ENCODE measurements at regions not wholly inside any gene's neighbourhood (a gene's known extent, or its start where the extent isn't known, plus 50 kb on each side); places are given as distances from the start of the nearest gene placed in this dataset.

DNA sequence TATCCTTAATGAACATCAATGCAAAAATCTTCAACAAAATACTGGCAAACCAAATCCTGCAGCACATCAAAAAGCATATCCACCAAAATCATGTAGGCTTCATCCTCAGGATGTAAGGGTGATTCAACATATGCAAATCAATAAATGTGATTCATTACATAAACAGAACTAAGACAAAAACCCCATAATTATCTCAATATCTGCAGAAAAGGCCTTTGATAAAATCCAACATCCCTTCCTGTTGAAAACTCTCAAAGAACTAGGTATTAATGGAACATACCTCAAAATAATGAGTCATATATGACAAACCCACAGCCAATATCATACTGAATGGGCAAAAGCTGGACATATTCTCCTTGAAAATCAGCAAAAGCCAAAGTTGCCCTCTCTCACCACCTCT, 54.6 kb upstream of the DEPDC1 start:
- no peak for DNase-seq (ENCODE audit: low spot score)

DNA sequence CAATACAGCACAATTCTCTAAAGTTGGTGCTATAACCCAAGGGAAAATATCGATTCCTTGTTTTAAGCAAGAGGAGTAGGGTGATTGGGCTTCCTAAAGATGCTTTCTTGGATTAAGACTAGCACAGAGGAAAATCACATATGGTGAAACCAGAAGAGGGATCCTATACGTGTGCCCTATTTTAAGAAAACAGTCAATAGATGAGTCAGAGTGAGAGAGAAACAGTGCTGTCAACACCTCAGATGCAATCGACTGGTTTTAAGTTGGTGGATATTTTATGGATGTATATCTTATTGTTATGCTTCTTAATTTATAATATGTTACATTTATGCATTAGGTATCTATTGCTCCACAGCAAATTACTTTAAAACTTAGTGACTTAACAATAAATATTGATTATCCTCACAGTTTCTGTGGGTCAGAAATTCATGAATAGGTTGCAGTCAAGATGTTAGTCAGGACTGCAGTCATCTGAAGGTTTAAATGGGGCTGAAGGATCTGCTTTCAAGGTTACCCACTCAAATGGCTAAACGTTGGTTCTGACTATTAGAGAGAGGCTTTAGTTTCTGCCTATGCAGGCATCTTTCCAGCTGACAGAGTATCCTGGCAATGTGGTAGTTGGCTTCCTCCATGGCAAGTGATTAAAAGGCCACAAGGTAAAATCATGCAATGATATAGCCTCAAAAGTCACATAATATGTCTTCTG, 61.6 kb upstream of the DEPDC1 start:
- DNase-seq (ENCODE audit: low spot score), result no peak

DNA sequence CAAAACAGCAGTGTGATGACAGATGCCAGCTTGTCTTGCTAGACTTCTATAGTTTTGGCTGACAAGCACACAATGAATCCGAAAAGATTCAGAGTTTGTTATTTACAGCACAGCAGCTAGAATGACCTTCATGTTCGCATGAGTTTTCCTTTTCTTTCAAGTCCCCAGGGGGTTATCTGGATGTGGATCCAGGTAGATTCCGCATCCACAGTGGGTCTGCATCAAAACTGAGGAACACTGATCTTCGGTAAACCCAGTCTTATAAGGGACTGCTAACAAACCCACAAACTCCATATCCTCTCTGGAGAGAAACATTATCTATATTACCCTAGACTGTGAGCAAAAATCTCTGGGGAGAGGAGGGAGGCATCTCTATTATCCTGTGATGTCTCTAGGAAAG, 69.0 kb upstream of the DEPDC1 start:
- DNase-seq (ENCODE audit: low spot score), result no peak

DNA sequence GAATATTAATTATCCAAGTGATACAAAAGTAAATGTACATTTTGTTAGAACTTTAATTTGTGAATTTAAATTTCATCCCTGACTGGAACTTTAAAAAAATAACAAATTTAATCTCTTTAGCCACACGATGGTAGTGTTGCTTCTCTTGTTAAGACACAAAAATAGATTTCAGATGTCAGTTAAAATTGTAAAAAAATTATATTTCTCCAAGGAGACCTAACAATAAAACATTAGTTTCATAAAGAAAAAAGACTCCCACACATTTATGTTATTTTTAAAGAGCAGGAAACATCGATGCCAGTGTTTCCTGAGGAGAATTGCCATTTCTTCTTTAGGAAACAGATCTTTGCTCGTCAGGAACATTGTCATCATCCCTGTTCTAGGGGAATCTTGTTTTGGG, 74.0 kb upstream of the DEPDC1 start:
- no peak for DNase-seq (ENCODE audit: low spot score)

DNA sequence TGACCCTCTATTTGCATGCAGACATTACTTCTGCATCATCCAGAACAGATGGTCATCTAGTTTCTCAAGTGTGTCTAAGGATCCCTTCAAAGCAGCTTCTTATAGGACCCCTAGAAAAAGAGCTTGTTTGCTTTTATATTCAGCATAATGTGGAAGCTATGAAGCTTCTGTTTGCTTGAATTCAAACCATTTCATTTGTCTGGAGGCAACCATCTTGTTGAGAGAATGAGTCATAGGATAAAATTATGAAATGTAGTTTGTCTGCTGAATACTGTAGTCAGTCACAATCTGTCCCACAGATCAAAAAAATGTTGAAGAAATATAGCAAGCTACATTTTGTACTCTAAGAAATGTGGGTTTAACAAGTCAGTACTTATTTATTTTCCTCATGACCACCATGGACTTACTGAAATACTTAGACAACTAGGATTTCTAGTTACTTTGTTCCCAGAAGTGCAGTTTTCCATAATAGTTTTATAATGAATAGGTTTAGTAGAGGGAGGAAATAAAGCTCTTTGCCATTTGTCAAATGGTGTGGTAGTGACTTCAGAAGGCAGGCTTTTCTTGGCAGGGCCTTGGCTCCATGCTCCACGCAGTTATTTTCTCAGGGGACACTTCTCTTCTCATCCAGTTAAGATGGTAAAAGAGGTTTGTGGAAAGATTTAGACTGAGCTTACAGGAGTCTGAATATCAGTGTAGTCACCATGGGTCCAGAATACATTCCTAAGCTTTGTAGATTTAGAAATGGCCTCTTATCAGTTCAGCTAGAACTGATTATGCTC, 74.8 kb upstream of the DEPDC1 start:
- no peak for DNase-seq (ENCODE audit: low spot score)

DNA sequence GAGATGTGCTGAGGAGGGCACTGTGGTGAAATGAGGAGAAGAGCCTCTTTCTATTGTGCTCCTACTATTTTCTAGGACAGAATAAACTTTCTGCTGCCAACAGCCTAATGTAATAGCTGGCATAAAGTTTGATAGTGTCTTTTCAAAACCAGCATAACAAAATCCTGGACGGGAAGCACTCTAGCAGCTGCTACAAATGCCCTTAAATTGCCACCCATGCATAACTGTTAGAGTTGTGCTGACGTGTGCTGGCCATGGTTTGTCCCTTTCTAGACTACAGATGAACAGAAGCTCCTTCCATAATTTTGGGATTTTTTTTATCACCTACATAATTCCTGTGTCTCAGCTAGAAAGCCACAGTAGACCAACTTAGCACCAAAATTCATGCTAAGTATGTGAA, 88.5 kb upstream of the DEPDC1 start:
- no peak for DNase-seq (ENCODE audit: low spot score)

DNA sequence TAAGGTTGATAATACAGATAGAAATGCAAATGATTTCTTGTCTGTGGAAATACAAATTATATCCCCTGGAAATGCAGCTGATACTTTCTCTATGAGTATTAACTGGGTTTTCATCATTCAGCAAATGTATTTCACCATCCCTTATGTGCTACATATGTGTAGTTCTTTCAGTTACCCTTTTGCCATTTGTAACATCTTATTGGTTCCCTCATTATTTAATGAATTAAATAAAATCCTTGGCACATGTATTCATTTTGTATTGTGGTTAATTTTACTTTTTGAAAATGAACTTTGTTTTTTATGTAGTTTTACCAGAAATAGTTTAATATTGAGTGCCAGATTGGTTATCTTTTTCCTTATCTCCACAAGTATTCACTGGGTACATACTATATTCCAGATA, 89.9 kb upstream of the DEPDC1 start:
- DNase-seq (ENCODE audit: low spot score), result no peak

DNA sequence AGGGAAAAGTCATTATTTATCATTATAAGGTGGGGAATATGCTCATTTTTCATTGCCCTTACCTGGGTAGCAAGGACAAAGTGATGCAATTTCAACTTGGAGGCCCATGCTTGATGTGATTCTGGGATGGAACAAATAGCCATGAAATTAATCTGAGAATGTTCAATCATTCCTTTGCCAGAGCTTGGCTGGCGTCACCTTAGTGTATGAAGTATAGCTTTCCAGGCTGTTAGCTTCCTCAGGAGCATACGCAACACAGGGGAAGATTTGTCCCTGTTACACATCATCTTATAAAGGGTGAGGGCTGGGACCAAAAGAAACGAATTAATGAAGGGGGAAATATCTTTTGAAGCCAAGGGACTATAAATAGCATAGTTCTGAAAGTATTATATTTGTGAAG, 91.4 kb upstream of the DEPDC1 start:
- no peak for DNase-seq (ENCODE audit: low spot score)

DNA sequence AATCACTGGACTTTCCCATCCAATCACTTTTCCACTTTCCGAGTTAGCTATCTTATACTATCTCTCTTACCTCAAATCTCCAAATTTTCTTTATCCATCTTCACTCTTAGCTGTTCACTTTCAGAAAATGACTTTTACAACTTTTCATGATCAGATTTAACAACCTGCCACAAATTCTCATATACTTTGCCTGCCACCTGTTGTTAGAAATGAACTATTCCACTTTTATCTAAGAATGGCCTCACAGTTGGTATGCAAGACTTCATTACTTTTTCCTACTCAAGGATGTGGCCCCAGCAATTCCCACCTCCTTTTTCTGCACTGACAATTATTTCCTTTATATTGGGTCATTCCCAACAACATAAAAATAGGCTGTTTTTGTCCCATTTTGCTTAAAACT, 93.6 kb upstream of the DEPDC1 start:
- DNase-seq (ENCODE audit: low spot score), result no peak

DNA sequence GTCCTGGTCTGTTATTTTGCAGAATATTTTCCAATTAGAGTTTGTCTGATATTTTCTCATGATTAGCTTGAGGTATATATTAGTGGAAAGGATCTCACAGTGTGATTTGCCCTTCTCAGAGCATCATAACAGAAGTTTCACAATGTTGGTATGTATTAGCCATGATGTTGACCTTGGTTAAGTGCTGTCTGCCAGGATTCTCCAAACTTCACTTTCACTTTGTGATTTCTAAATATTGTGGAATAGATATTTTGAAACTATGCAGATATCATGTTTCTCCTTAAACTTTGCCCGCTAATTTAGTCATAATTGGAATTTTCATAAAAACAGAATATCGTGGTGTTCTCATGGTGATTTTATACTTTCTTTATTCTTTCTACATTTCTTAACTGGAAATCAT, 98.0 kb upstream of the DEPDC1 start:
- no peak for DNase-seq (ENCODE audit: low spot score)

DNA sequence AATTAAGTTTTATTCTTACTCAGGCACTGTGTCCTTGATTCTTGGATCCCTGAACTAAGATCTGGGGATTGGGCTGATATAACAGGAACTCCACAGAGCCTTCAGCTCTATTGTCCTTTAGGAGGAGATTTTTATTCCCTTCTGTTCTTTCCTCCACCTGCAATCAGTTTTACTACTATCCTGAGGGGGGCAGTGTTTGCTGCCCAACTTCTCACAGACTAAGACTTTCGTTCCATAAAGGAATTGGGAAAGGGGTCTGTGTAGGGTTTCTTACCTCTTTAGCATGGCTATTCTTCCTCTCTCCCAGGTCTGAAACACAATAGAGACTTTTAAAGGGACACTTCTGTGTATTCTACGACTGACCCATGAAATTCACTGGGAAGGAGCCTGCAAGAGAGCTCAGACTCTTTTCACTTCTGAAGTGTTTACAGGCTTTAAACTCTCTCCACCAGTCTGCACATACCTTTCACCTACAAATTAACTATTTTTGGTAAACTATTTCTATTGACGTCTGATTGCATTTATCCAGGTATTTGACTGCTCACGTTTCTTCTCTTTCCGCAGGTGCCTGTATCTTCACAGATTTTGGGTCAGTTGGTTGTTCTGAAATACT, 103.3 kb upstream of the DEPDC1 start:
- DNase-seq (ENCODE audit: low spot score), result peak; percentile 26

DNA sequence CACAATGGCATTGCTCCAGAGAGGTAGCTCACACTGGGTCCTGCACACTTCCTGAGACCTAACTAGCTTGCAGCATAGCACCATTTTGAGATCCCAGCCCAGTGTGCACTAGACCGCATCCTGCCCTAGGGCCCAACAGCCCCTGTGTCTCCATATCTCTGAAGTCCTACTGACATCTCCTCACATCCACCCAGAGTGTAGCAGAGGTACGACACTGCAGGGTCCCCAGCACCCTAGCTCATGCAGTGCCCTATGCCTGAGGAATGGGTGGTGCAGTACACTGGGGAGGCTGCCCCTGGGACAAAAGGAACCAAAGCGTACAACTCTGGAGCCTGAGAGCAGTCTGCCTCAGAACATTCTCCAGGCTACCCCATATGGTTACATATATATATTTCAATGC, 111.4 kb upstream of the DEPDC1 start:
- no peak for DNase-seq (ENCODE audit: low spot score)

DNA sequence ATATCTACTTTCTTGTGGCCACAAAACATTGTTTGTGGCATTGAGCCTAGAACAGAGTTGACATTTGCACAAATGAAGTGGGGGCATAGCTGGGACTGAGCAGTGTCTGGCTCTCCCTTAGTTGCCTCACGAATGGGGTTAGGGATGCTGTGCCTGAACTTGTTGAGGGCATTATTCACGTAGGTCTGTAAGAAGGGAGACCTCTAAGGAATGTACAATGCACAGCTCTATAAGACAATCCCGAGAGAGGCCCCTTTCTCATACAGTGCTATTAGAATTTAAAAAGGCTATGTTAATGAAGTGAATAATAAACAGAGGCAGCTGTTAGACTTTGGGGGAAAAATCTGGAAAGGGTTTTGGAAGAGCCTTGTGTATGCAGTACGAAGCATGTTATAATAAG, 118.4 kb upstream of the DEPDC1 start:
- DNase-seq (ENCODE audit: low spot score), result no peak

DNA sequence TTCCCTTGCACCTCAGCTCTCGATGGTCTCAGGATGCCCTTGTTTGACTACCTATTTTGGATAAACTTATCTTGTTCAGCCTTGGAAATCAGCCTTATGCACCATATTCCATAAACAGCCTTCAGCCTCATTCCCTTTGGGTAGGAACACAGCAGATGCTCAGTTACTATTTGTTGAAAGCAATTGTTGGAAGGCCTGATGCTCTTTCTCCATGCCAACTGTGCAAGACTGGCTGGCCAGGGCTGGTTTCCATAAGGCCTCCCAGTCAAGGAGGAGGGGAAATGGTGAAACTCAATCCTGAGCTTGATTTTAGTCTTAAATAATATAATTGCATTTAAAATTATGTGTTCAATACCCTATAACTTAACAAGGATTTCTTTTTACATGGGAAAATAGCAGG, 121.1 kb upstream of the DEPDC1 start:
- no peak for DNase-seq (ENCODE audit: low spot score)

DNA sequence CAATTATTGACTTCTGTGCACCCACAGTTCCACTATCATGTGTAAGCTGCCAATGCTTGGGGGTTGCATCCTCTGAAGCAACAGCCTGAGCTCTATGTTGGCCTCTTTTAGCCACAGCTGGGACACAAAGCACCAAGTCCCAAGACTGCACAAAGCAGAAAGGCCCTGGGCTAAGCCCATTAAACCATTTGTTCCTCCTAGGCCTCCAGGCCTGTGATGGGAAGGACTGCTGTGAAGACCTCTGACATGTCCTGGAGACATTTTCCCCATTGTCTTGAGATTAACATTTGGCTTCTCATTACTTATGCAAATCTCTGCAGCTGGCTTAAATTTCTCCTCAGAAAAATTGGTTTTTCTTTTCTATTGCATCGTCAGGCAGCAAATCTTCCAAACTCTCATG, 123.7 kb upstream of the DEPDC1 start:
- DNase-seq (ENCODE audit: low spot score), result no peak

DNA sequence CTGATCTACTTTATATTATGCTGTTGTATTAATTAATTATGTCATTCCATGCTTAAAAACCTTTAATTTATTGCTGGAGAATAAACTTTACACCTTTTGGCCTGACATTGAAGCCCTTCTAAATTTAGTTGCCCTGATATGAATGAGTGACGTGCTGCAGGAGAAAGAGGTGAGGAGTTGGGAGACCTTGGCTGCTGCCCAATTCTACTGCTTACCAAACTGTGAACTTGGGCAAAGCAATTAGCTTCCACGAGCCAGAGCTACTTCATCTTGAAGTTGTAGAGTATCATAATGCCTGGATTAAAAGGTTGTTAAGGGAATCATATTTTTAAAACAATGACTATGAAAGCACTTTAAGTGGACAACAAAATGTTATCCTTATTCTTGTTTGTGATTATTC, 126.8 kb upstream of the DEPDC1 start:
- DNase-seq (ENCODE audit: low spot score), result no peak

DNA sequence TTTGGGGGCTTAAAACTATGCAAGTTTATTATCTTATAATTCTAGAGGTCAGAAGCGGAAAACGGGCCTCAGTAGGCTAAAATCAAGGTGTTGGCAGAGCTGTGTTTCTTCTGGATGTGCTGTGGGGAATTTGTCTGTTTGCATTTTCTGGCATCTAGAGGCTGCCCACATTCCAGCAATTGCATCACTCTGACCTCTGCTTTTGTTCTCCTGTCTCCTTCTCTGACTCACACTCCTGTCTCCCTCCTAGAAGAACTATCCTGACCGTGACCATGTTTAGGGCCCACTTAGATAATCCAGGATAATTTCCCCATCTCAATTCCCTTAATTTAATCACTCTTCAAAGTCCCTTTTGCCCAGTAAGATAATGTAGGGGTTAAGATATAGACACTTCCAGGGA, 127.4 kb upstream of the DEPDC1 start:
- DNase-seq (ENCODE audit: low spot score), result no peak

DNA sequence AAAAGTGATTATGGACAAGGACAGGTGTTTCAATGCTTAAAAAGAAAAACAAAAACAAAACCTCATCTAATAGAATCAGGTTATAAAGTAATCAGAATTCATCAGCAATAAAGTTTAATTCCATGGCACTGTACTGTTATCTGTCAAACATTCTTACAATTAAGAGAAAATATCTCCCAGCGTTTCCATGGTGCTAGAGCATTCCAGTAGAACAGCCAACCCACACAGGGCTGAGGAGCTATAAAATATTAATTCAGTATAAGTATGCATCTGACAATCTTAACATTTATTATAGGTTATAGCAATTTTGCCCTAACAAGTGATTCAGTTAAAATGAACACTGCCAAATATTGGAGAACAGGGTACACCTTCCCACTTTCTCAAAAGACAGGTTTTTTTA, 128.7 kb upstream of the DEPDC1 start:
- no peak for DNase-seq (ENCODE audit: low spot score)

DNA sequence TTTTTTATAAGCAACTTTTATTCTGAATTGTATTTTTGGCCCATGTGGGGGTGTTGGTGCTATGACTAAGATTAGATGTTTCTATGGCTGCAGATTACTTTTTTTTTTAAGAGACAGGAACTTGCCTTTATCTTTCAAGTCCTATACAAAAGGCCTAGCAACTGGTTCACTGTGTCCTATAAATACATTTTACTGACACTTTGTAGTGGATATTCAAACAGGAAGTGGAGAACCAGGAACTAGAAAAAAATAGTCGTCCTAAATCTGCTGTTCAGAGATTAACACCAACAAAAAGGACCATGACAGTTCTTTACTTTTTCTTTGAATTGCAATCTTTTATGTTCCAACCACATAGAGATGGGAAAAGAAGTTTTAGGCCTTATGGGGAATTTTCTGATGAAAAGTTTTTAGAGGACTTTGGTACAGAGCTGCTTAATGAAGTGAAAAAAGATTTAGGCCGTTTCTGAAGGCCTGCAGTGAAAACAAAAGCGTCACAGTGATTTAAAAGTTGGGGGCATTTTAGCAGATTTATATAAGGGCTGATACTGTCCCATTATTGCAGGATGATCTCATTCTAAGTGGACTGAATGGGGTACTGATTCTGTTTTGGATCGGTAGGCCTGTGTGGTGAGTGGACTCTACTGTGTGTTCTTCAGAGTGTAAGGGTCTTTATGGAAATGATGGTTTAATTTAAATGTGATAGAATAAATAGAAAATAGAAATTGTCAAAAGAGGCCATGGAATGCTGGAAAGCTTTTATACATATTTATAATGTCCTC, 136.4 kb upstream of the DEPDC1 start:
- no peak for DNase-seq (ENCODE audit: low spot score)

DNA sequence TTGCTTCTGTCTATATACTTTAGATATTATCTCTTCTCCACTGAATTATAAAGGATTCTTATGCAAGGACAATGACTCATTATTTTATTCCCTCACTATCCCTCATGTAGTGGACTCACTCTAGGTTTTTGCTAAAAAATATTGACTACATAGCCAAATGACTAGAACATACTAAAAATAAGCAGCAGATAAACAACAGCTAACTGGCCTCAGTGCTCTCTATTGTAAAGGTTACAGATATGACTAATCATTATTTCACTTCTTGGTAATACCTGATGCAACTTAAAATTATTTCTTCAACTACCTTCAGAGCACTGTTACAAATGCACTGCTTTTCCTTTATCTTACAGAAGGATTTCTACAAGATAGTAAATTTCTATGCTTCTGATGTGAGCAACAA, 147.6 kb upstream of the DEPDC1 start:
- no peak for DNase-seq (ENCODE audit: low spot score)

DNA sequence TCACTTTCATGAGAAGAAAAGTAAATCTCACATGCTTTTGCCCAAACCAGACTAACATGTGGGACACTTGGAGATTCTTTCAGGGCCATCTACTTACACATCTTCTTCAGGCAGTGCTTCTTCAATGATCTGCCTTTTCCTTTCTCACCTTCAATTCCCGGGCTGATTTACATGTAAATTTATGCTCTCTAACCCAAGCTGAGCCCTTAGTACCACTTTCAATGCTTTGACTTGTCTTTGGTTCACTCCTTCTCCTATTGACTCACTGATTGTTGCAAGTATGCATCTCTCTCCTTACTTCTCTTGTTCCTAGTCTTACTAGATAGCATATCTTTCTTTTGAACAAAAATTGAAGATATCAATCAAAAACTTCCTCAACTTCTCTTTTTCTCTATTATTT, 154.2 kb upstream of the DEPDC1 start:
- DNase-seq (ENCODE audit: low spot score), result no peak

DNA sequence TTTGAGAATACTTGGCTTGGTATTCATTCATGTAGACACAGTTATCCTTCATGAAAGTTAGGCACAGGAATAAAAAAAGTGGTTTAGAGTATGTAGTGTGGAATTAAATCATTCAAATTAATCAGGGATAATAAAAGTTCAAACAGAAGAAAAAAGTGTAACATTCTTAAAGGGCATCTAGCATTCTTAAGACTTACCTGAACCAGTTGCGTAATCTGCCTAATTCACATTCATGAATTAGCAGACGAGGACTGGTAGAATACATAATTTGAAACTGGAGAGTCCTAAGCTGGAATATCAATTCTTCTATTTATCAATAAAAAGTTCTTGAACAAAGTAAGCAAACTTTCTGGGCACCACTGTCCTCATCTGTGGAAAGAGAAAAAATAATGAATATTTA, 157.0 kb upstream of the DEPDC1 start:
- no peak for DNase-seq (ENCODE audit: low spot score)

DNA sequence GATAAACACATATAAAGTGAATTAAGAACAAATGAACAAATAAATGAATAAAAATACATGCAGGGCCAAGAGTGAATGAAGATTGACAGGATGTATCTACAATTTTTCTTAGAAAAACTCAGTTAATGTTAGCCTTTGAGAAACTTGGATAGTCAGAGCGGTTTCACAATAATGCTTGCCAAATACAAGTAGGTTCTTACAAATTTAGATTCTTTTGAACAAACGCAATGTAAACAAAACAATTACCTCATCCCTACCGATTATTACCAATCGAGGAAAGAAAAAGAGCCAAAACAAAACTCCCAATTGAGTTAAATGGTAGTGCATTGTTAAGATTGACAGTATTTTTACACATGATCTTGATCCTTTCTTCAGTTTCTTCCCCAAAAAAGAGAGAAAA, 176.9 kb upstream of the DEPDC1 start:
- no peak for DNase-seq (ENCODE audit: low spot score)
